ENCODE measurements at regions not wholly inside any gene's neighbourhood (a gene's known extent, or its start where the extent isn't known, plus 50 kb on each side); places are given as distances from the start of the nearest gene placed in this dataset.

GRCh38 chr3:31106912-31107311 is 212.5 kb upstream of the GADL1 start:
- TF ChIP-seq EZH2 (conservative IDR thresholded peaks at IDR 0.05; ENCODE audit: low read depth, low read length) (no peak), HNF1B (CRISPR knock-in tag; IDR thresholded peaks at IDR 0.05) (no peak), ZNF550 (CRISPR knock-in tag; IDR thresholded peaks at IDR 0.05; ENCODE audit: borderline replicate concordance) (no peak), IRF9 (CRISPR knock-in tag; IDR thresholded peaks at IDR 0.05; ENCODE audit: borderline replicate concordance) (no peak), ATF1 (CRISPR knock-in tag; IDR thresholded peaks at IDR 0.05) (no peak), EP300 (IDR thresholded peaks at IDR 0.05; ENCODE audit: low read depth in 2 of 2, low read length in 2 of 2) (no peak), EP300 (CRISPR knock-in tag; IDR thresholded peaks at IDR 0.05; ENCODE audit: borderline replicate concordance) (no peak), POLR2A (IDR thresholded peaks at IDR 0.05; ENCODE audit: insufficient read depth in 1 of 2, low read depth in 2 of 2, low read length in 2 of 2) (no peak)

Measured in HepG2 (cell line).